ENCODE measurements at regions not wholly inside any gene's neighbourhood (a gene's known extent, or its start where the extent isn't known, plus 50 kb on each side); places are given as distances from the start of the nearest gene placed in this dataset.

GRCh38 chr4:106764774-106765173 lies 271.3 kb downstream of the DKK2 start:
- no peak for DNase-seq

DNA sequence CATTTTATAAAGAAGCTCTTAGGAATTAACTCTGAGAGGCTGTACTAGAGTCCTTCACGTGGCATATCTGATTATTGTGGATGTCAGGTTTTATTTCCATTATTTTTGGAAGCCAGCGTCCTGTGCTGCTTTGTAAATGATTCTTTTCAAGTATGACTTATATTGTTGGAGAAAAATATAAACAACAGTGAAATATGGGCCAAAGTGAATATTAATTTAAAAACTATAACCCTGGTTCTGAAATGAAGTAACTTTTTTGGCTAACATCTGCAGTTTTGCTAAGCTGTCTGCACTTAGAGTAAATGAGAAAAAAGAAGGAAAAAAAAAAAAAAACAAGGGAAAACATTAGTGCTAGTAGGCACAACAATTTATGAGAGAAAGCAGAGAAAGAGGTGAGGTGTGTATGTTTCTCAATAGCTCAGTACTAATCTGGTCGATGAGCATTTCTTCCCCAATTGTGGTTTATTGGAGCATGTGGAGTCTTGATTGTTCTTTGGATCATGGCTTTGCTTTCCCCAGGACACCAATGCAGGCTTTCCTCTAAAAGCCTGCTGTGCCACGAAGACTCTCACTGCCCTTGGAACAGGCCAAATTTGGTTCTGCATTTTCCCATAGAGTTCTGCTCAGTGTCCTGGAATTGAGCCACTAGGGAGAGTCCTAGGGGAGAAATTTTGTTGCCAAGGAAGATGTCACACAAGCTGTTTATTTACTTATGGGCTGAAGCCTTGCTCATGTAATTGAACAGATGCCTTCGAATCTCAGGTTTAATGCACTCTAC lies 273.3 kb downstream of the DKK2 start:
- DNase-seq: no peak

- DNase-seq: no peak
These were observed 282.7 kb downstream of the DKK2 start for GRCh38 chr4:106753426-106753825.

- DNase-seq: no peak
These were observed 289.7 kb downstream of the DKK2 start for GRCh38 chr4:106746451-106746850.

DNA sequence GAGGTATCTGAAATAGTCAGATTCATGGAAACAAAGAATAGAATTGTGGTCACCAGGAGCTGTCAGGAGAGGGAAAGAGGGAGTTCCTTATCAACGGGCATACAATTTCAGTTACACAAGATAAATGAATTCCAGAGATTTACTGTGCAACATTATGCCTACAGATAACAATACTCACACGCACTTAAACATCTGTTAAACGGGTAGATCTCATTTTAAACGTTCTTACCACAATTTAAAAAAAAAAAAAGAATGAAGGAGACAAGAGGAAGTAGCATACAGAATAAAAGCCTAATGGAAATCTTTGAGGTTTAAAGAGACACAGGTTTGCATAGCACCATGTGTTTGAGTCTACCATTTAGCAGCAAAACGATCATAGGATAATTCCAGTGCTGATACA lies 298.0 kb downstream of the DKK2 start:
- no peak for DNase-seq

DNA sequence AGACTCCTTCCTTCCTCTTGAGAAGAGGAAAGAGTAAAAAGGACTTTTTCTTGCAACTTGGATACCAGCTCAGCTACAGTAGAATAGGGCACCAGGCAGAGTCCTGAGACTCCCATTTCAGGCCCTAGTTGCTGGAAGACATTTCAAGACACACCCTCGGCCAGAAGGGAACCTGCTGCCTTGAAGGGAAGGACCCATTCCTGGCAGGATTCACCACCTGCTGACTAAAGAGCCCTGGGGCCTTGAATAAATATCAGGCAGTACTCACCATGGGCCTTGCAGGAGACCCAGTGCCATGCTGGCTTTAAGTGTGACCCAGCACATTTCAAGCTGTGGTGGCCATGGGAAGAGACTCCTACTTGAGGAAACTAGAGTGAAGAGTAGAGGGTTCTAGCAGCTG lies 317.6 kb downstream of the DKK2 start:
- no peak for DNase-seq

DNA sequence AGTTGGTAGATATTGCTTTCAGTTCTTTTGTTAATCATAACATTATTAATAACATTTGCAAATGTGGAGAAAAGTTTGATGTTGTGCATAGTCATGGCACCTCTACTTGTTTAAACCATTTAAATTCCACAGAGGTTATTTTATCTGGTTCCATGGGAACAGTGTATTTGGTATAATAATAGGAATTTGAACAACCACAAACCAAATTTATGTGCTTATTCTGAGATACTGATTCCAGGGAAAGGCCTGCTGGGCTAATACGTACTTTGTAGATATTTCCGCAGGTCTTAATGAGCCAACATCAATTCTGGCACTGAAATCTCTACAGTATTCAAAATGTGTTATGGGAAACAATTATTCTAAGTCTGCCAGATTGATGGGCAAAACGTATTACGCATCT lies 319.0 kb downstream of the DKK2 start:
- no peak for DNase-seq

DNA sequence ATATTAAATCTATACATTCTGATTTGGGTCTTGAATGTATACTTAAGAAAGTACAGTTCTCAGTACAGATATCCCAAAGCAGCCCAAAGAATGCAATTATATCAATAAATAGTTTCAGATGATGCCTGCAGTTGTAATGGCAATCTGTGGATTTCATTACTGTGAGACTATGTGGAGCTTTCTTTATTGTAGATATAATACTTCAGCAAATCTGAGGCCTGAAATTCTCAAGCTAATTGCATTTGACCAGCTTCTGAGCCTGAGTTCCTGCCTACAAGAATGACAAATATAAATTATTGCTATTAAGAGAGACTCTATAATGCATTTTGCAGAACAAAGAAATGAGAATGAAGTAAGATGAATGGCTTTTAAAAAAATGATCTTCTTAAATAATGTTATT lies 320.3 kb downstream of the DKK2 start:
- DNase-seq: no peak

GRCh38 chr4:106708464-106708816 lies 327.7 kb downstream of the DKK2 start:
- no peak for DNase-seq

- DNase-seq: no peak
These were observed 328.2 kb downstream of the DKK2 start for GRCh38 chr4:106707776-106708463.

GRCh38 chr4:106704253-106704870 lies 331.8 kb downstream of the DKK2 start:
- DNase-seq: no peak

GRCh38 chr4:106700321-106700720 lies 331.7 kb upstream of the GIMD1 start:
- DNase-seq: no peak

DNA sequence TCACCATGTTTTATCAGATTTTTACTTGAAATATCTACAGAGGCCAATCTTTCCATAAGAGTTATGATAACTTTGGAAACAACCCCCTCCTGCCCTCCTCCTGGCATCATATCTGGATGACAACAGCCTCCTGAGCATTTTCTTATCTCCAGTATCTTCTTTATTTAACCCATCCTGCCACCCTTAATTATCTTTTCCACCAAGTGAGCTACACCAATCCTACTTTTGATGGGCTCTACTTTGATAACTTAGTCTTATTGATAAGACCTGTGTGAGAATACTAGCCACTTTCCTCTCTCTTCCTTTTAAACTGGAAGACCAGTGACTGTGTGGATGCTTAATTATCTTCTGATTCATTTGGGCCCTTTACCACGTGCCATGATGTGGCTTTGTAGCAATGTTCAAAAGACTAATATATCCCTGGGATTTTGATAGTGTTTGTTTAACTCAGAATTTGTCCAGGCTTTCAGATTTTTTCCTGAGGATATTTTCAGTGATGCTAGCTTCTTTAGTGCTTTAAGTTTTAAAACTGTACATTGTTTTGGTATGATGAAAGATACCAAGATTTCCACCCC lies 330.1 kb upstream of the GIMD1 start:
- no peak for DNase-seq

DNA sequence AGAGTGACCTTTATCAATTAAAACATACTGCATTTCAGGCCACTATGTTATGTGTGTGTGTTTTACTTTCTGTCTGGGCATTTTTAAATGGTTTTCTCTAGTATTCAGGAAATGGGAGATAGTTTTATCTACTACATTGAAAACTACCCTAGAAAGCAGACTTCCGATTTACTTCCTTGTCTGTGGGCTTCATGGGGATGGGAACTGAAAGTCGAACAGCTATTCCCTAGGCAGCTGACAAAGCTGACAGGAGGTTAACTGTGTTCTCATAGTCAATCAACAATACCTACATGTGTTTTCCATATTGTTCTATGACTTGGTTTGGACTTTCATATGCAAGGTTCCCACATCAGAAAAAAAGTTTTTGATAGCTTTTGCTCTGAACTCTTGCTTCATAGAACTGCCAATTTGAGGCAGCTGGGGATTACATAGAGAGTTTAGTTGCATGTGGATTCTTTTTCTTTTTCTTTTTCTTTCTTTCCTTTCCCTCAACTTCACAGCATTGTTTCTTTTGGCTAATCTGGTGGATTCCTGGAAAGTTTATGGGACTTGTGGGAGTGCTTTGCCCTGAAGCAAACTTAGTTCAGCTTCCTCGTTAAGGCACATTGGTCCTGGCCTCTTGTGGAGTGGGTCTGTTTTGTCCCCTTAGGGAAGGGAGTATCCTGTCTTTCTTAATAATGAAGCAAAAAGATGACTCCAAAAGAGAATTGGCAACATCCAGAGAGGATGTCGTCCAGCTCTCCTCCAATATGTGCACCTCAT lies 327.1 kb upstream of the GIMD1 start:
- no peak for DNase-seq

DNA sequence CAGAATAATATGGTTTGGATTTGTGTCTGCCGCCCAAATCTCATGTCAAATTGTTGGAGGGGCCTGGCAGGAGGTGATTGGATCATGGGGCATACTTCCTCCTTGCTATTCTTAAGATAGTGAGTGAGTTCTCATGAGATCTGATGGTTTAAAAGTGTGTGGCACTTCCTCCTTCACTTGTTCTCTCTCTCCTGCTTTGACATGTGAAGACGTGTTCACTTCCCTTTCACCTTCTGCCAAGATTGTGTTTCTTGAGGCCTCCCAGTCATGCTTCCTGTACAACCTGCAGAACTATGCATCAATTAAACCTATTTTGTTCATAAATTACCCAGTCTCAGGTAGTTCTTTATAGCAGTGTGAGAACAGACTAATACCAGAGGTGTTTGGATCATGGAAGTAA lies 325.7 kb upstream of the GIMD1 start:
- DNase-seq: no peak

- DNase-seq: no peak
These were observed 323.2 kb upstream of the GIMD1 start for GRCh38 chr4:106691749-106692148.

DNA sequence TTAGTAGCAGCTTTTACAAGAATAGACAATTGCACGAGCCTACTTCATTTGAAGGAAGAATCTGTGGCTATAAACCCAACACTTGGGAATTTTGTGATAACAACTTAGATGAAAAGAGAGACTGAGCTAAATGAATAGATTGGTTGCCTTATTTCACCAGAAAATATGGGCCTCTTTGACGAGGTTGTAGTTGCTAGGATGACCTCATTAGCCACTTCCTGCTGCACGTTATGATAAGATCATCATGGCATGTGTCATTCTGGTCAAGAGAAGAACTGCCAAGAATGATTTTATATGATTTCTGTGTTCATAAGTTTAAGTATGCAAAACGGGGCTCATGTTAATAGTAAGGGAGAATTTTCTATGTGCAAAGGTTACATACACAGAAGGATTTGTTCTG lies 321.9 kb upstream of the GIMD1 start:
- no peak for DNase-seq

- DNase-seq: no peak
These were observed 318.4 kb upstream of the GIMD1 start for GRCh38 chr4:106687026-106687425.

DNA sequence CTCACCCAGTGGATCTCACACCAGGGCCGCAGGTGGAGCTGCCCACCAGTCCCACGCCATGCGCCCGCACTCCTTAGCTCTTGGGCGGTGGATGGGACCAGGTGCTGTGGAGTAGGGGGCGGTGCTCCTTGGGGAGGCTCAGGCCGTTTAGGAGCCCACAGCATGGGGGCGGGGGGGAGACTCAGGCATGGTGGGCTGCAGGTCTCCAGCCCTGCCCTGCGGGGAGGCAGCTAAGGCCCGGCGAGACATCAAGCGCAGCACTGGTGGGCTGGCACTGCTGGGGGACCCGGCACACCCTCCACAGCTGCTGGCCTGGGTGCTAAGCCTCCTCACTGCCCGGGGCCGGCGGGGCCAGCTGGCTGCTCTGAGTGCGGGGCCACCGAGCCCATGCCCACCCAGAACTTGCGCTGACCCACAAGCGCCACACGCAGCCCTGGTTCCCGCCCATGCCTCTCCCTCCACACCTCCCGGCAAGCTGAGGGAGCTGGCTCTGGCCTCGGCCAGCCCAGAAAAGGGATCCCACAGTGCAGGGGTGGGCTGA lies 312.9 kb upstream of the GIMD1 start:
- DNase-seq: no peak

DNA sequence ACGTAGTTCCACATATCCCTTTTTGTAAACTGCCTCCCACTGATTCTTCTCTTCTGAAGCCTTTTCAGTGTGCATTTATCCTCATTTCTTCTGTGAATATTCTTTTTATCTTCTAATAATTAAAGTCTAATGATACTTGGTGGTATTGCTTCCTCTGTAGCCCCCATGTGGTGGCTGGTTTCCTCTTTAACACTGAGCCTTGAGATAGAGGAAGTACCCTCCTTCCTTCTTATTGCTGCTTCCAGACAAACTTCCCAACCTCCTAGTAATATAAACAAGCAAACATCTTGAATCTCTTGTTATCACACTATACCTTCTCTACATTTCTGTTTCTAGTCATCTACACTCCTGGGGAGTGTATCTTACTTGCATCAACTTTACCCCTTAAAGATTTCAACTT lies 310.5 kb upstream of the GIMD1 start:
- DNase-seq: no peak

DNA sequence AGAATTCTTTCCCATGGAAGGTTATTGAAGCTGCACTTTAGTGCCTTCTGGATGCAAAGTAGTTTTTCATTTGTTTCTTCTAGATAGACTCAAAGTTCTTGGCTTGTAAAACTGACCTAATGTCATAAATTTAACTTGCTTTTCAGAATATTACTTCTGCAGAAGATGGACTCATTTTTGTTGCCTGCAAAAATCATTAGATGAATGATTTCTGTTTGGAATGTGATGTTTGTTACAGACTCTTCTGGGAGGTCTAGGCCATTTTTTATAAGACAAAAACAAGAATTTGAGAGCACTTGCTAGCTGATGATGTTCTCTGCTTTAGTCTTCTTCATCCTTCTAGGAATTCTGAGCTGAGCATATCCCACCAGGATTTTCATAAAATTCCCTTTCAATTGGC lies 308.6 kb upstream of the GIMD1 start:
- no peak for DNase-seq

DNA sequence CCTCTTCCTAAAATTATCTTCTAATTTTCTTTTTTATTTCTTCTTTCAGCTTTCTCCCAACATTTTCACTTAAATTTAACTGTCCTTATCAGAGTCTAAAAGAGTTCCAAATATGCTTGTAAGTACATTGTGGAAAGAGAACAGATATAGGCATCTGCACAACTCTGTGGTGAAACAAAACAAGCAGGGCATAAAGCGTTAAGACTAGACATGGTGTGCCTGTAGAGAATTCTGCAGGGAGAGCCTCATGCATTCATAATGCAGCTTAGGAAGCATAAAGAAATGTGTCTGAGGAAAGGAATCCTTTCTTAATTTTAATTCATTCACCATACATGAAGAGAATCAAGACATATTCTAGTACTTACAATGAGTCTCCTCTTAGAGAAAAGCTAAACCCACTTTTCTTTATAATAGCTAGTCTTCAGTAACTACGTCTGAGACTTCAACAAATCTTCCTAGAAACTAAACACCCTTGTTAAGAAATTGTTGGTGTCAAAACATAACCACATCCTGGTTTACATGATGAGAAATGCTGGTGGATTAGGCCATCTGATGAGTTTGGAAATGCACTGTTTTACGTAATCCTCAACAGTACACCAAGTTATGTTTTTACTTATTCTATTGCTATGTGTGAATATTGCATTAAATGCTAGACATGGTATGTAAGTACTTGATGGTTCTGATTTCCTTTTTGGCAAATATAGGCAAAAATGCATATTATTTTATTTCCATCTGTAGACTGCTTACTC lies 307.8 kb upstream of the GIMD1 start:
- no peak for DNase-seq
